Endothelial cell of umbilical vein (primary cell): ENCODE measurements at regions not wholly inside any gene's neighbourhood (a gene's known extent, or its start where the extent isn't known, plus 50 kb on each side); places are given as distances from the start of the nearest gene placed in this dataset.

Experiments used
- BruUV-seq: library from RNA; stranded (reverse); fragments of 400-500 nt; replicated peaks from 2 replicates; lab custom pipeline; 2021; lab: Mats Ljungman, UMichigan
- CTCF ChIA-PET: fragments of 300-600, 350-600 bp; sonication (Branson Sonifier 250); formaldehyde crosslinking; loops from one replicate; lab custom pipeline; 2021; ENCODE audit warnings: antibody characterized with exemption, inconsistent platforms; lab: Charles Lee
- POLR2A ChIA-PET: fragments of 300-600, 350-600 bp; sonication (Branson Sonifier 250); formaldehyde crosslinking; loops from one replicate; lab custom pipeline; 2021; ENCODE audit warnings: antibody characterized with exemption, inconsistent platforms; lab: Charles Lee
- DNase-seq: peaks from one replicate; pipeline ENCODE4 v3.0.0-alpha.2; 2011; ENCODE audit warnings: low read depth, low spot score
- FAIRE-seq: peaks from 2 replicates; lab custom pipeline; 2011; peaks lifted over from hg19 to GRCh38; lab: Jason Lieb, UNC
- H2AFZ ChIP-seq: 2 replicates; pipeline ENCODE4 v1.6.0; 2012; ENCODE audit warnings: low read depth, low read length, control low read depth, inconsistent platforms
- H3K27ac ChIP-seq: 2 replicates; pipeline ENCODE4 v1.5.1; 2011; ENCODE audit warnings: low read depth, mild to moderate bottlenecking, control low read depth, low read length, moderate library complexity; ENCODE audit not compliant: insufficient read depth
- H3K27me3 ChIP-seq, 2 experiments: 2 replicates each; pipeline versions ENCODE4 v1.6.0 to v1.6.1; 2011; ENCODE audit warnings: low read length in 2 of 2, mixed read lengths in 1 of 2; ENCODE audit not compliant: control insufficient read depth in 2 of 2, insufficient read depth in 2 of 2
- H3K36me3 ChIP-seq, 2 experiments: 2 replicates in 1 of 2; 3 replicates in 1 of 2; pipeline ENCODE4 v1.5.1; 2011; ENCODE audit warnings: low read length in 2 of 2, mild to moderate bottlenecking in 1 of 2, moderate library complexity in 1 of 2; ENCODE audit not compliant: control insufficient read depth in 2 of 2, insufficient read depth in 2 of 2; ENCODE audit errors: extremely low read depth in 1 of 2
- H3K4me1 ChIP-seq: 3 replicates; pipeline ENCODE4 v1.5.1; 2011; ENCODE audit warnings: mild to moderate bottlenecking, low read length; ENCODE audit not compliant: control insufficient read depth, insufficient read depth; ENCODE audit errors: extremely low read depth
- H3K4me2 ChIP-seq: 2 replicates; pipeline ENCODE4 v1.6.1; 2011; ENCODE audit warnings: low read length, control low read depth, mixed read lengths; ENCODE audit not compliant: insufficient read depth
- H3K4me3 ChIP-seq, 3 experiments: fragments of 200-600 bp in 1 of 3; sonication (generic), shearing (Covaris generic) in 1 of 3; replicated peaks in 1 of 3; 2 replicates each; pipeline ENCODE4 v1.5.1; 2011 to 2016; ENCODE audit warnings: control low read depth in 3 of 3, low read length in 3 of 3, mild to moderate bottlenecking in 2 of 3, inconsistent platforms in 1 of 3, low read depth in 1 of 3, moderate library complexity in 1 of 3; ENCODE audit not compliant: insufficient read depth in 1 of 3
- H3K79me2 ChIP-seq: 2 replicates; pipeline ENCODE4 v1.6.0; 2012; ENCODE audit warnings: low read length, inconsistent platforms; ENCODE audit not compliant: control insufficient read depth, insufficient read depth
- H3K9ac ChIP-seq: replicated peaks from 2 replicates; pipeline ENCODE3; 2011; ENCODE audit warnings: low read length, control low read depth; ENCODE audit not compliant: insufficient read depth; ENCODE audit errors: extremely low read depth
- H3K9me1 ChIP-seq: replicated peaks from 3 replicates; pipeline ENCODE4 v1.6.0; 2011; ENCODE audit warnings: mild to moderate bottlenecking, low read length; ENCODE audit not compliant: control insufficient read depth, insufficient read depth; ENCODE audit errors: extremely low read depth
- H3K9me3 ChIP-seq: replicated peaks from 2 replicates; pipeline ENCODE4 v1.5.1; 2012; ENCODE audit warnings: low read length, inconsistent platforms; ENCODE audit not compliant: control insufficient read depth, insufficient read depth
- H4K20me1 ChIP-seq: replicated peaks from 2 replicates; pipeline ENCODE3; 2011; ENCODE audit warnings: mild to moderate bottlenecking, low read length; ENCODE audit not compliant: control insufficient read depth, insufficient read depth; ENCODE audit errors: extremely low read depth
- CTCF ChIP-seq, 2 donors: IDR thresholded peaks; 1 replicate in 1 of 2; 2 replicates in 1 of 2; pipeline ENCODE4 v1.5.1; 2011; ENCODE audit warnings: low read length in 2 of 2, mild to moderate bottlenecking in 2 of 2, moderate library complexity in 2 of 2, control low read depth in 1 of 2, inconsistent platforms in 1 of 2, low read depth in 1 of 2; ENCODE audit not compliant: insufficient read depth in 1 of 2; ENCODE audit errors: extremely low read depth in 1 of 2
- EZH2 ChIP-seq: IDR thresholded peaks from 2 replicates; pipeline ENCODE4 v1.6.1; 2012; ENCODE audit warnings: borderline replicate concordance, low read depth, mild to moderate bottlenecking, moderate library complexity, low read length, inconsistent platforms; ENCODE audit not compliant: severe bottlenecking
- FOS ChIP-seq: IDR thresholded peaks from 2 replicates; pipeline ENCODE4 v1.6.1; 2011; ENCODE audit warnings: mild to moderate bottlenecking, low read length, moderate library complexity, borderline replicate concordance; ENCODE audit not compliant: insufficient read depth
- GATA2 ChIP-seq: IDR thresholded peaks from 2 replicates; pipeline ENCODE4 v1.7.0; 2011; ENCODE audit warnings: low read depth, mild to moderate bottlenecking, moderate library complexity, mixed read lengths, low read length; ENCODE audit not compliant: insufficient read length, insufficient read depth
- JUN ChIP-seq: IDR thresholded peaks from 2 replicates; pipeline ENCODE4 v1.6.1; 2011; ENCODE audit warnings: borderline replicate concordance, low read depth; ENCODE audit not compliant: insufficient read length, insufficient read depth
- MYC ChIP-seq: IDR thresholded peaks from one replicate; pipeline ENCODE4 v1.6.1; 2011; ENCODE audit warnings: mild to moderate bottlenecking, low read depth, low read length
- POLR2A ChIP-seq: IDR thresholded peaks from 2 replicates; pipeline ENCODE4 v1.6.1; 2012; ENCODE audit warnings: low read depth, mild to moderate bottlenecking, control low read depth, low read length
- POLR2AphosphoS5 ChIP-seq: IDR thresholded peaks from 2 replicates; pipeline ENCODE4 v1.6.1; 2012; ENCODE audit warnings: low read depth, mild to moderate bottlenecking, control low read depth, low read length, moderate library complexity; ENCODE audit not compliant: insufficient read depth
- dilution Hi-C: fragments of 300-500 bp; cut with MboI; formaldehyde crosslinking; loops from one replicate; pipeline ENCODE4 v1.15.0; 2019; ENCODE audit warnings: low sequenced_read_pairs; ENCODE audit not compliant: extremely low pct_ligation_motif_present
- intact Hi-C: fragments of 100-400 bp; cut with micrococcal nuclease; formaldehyde crosslinking; loops from one replicate; pipeline ENCODE4 v1.10.0; 2022
- TF ChIP-seq, protein P1 (sequence below): IDR thresholded peaks from 2 replicates; pipeline ENCODE4 v1.6.1; 2011; ENCODE audit not compliant: insufficient read depth, insufficient read length

- POLR2A ChIA-PET, result no interaction called here
- Histone ChIP-seq H3K9ac (no peak overlapping the region), H3K27ac (no peak overlapping the region), H2AFZ (no peak overlapping the region), H3K79me2 (no peaks in the 10 kb centered on the region), H4K20me1 (no peaks in the 10 kb centered on the region), H3K9me3 (no peaks in the 10 kb centered on the region), H3K4me2 (no peak overlapping the region), H3K36me3 (no peaks in the 10 kb centered on the region), H3K4me1 (no peaks in the 10 kb centered on the region), H3K9me1 (no peaks in the 10 kb centered on the region), H3K4me3 (no peak overlapping the region), H3K27me3 (no peaks in the 10 kb centered on the region)
- BruUV-seq, result no TSS peak
- no peak for FAIRE-seq
- TF ChIP-seq, protein P1, sequence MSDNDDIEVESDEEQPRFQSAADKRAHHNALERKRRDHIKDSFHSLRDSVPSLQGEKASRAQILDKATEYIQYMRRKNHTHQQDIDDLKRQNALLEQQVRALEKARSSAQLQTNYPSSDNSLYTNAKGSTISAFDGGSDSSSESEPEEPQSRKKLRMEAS, result no peak
- TF ChIP-seq POLR2AphosphoS5 (no peak), EZH2 (no peak), FOS (no peak), MYC (no peak), JUN (no peak), POLR2A (no peak), CTCF (IDR thresholded peaks at IDR 0.05; ENCODE audit: extremely low read depth in 1 of 2, insufficient read depth in 1 of 2, low read depth in 1 of 2, low read length in 2 of 2) (no peak), GATA2 (no peak)
- intact Hi-C loops (no loop called here), dilution Hi-C loops (no loop called here)
- CTCF ChIA-PET, result no interaction called here
- DNase-seq, result no peak
Observed at GRCh38 chr11:130599073-130599654, 150.7 kb downstream of the ADAMTS15 start.
